Gastrocnemius medialis (tissue), 4 donors: ENCODE measurements at regions not wholly inside any gene's neighbourhood (a gene's known extent, or its start where the extent isn't known, plus 50 kb on each side); places are given as distances from the start of the nearest gene placed in this dataset.

Experiments
- ATAC-seq, 2 donors: fragments of 150-250 bp; one replicate each; pipeline ENCODE4 v1.9.1; 2016
- DNase-seq, 2 donors: peaks; one replicate each; pipeline ENCODE4 v3.0.0-alpha.2; 2019
- H3K27ac ChIP-seq, 4 donors: fragments of 200-600 bp; sonication (generic); 1 replicate in 1 of 4; 2 replicates in 3 of 4; pipeline ENCODE4 v1.5.1; 2016 to 2018; ENCODE audit warnings: mild to moderate bottlenecking in 2 of 4, moderate library complexity in 1 of 4
- H3K27me3 ChIP-seq, 3 donors: fragments of 200-600 bp; sonication (generic) in 2 of 3; 1 replicate in 1 of 3; 2 replicates in 2 of 3; pipeline versions ENCODE4 v1.5.1 to v1.6.0; 2016 to 2019; ENCODE audit warnings: mild to moderate bottlenecking in 1 of 3, moderate library complexity in 1 of 3
- H3K36me3 ChIP-seq, 2 donors: fragments of 200-600 bp; sonication (generic) in 1 of 2; one replicate each; pipeline ENCODE4 v1.5.1; 2017 to 2018
- H3K4me1 ChIP-seq, 2 donors: fragments of 200-600 bp; sonication (generic) in 1 of 2; one replicate each; pipeline ENCODE4 v1.5.1; 2016 to 2017; ENCODE audit warnings: mild to moderate bottlenecking in 2 of 2
- H3K4me3 ChIP-seq, 4 donors: fragments of 200-600 bp; sonication (generic) in 3 of 4; 1 replicate in 1 of 4; 2 replicates in 3 of 4; pipeline ENCODE4 v1.5.1; 2016 to 2019; ENCODE audit warnings: mild to moderate bottlenecking in 2 of 4
- H3K9me3 ChIP-seq, 3 donors: fragments of 200-600 bp; sonication (generic) in 2 of 3; 1 replicate in 1 of 3; 2 replicates in 2 of 3; pipeline ENCODE4 v1.5.1; 2016 to 2019
- CTCF ChIP-seq, 5 experiments: fragments of 450-650 bp in 3 of 5; fragments of 200-600 bp in 2 of 5; sonication (generic) in 2 of 5; IDR thresholded peaks in 4 of 5; conservative IDR thresholded peaks in 1 of 5; 1 replicate in 4 of 5; 2 replicates in 1 of 5; pipeline ENCODE4 v1.5.1; 2016 to 2019; ENCODE audit warnings: antibody characterized with exemption in 5 of 5, mild to moderate bottlenecking in 3 of 5, moderate library complexity in 3 of 5
- POLR2A ChIP-seq, 2 donors: fragments of 450-650 bp; IDR thresholded peaks; one replicate each; pipeline ENCODE4 v1.6.1; 2017; ENCODE audit warnings: antibody characterized with exemption in 2 of 2, mild to moderate bottlenecking in 2 of 2, moderate library complexity in 2 of 2
- in situ Hi-C, 4 donors: fragments of 200-750 bp; cut with MboI; loops; one replicate each; pipeline versions ENCODE4 v1.15.0 to v1.8.0; 2017; ENCODE audit warnings: low sequenced_read_pairs in 4 of 4
- intact Hi-C: fragments of 100-400 bp; cut with DNase I; formaldehyde crosslinking; loops from one replicate; pipeline ENCODE4 v1.15.1; 2023; ENCODE audit warnings: low total_unique reads

- no peaks in the 10 kb centered on the region for H3K36me3 ChIP-seq
- H3K4me3 ChIP-seq, result no peak overlapping the region
- DNase-seq, result no peak
- no peaks in the 10 kb centered on the region for H3K4me1 ChIP-seq
- in situ Hi-C loops, result no loop called here
- no peaks in the 10 kb centered on the region for H3K27me3 ChIP-seq
- ATAC-seq, result no peak
- H3K27ac ChIP-seq, result no peak overlapping the region
- no peaks in the 10 kb centered on the region for H3K9me3 ChIP-seq
- intact Hi-C loops, result no loop called here
- TF ChIP-seq CTCF (IDR thresholded peaks at IDR 0.05 in 4 of 5, conservative IDR thresholded peaks at IDR 0.05 in 1 of 5) (no peak), POLR2A (IDR thresholded peaks at IDR 0.05) (no peak)
These were observed 229.8 kb upstream of the LDB2 start for GRCh38 chr4:17128268-17128667.

GRCh38 chr4:17126321-17126966 lies 228.0 kb upstream of the LDB2 start:
- intact Hi-C loops, result no loop called here

DNA sequence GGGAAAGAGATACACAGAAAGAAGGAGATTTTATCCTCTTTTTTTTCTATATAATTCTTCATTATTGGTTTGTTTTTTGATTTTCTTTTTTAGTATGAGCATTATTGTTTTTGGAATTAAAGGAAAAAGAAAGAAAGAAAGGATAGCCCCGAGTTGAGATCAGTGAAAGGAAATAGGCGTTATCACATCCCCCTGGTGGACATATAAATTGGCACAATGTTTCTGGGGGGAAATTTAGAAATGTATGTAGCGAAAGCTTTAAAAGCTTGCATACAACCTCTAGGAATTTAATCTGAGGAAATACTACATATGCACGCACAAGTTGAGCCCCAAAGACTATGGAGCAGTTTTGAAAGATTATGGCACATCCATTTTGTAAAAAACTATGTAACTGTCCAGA lies 226.3 kb upstream of the LDB2 start:
- Histone ChIP-seq H3K27me3 (no peaks in the 10 kb centered on the region), H3K36me3 (no peaks in the 10 kb centered on the region), H3K27ac (no peak overlapping the region), H3K4me3 (no peak overlapping the region), H3K9me3 (no peaks in the 10 kb centered on the region), H3K4me1 (no peaks in the 10 kb centered on the region)
- ATAC-seq (no peak), DNase-seq (no peak)
- TF ChIP-seq POLR2A (IDR thresholded peaks at IDR 0.05) (no peak), CTCF (IDR thresholded peaks at IDR 0.05 in 4 of 5, conservative IDR thresholded peaks at IDR 0.05 in 1 of 5) (no peak)
- in situ Hi-C loops (no loop called here), intact Hi-C loops (no loop called here)

More at GRCh38 chr4:17126321-17126966, 228.0 kb upstream of the LDB2 start:
- Histone ChIP-seq H3K4me1 (no peaks in the 10 kb centered on the region), H3K27ac (no peak overlapping the region), H3K4me3 (no peak overlapping the region), H3K9me3 (no peaks in the 10 kb centered on the region), H3K27me3 (no peaks in the 10 kb centered on the region), H3K36me3 (no peaks in the 10 kb centered on the region)
- ATAC-seq, result no peak
- no peak for DNase-seq
- no peak for TF ChIP-seq CTCF (IDR thresholded peaks at IDR 0.05 in 4 of 5, conservative IDR thresholded peaks at IDR 0.05 in 1 of 5)
- no peak for TF ChIP-seq POLR2A (IDR thresholded peaks at IDR 0.05)
- in situ Hi-C loops, result no loop called here

- in situ Hi-C loops (no loop called here), intact Hi-C loops (no loop called here)
- no peak overlapping the region for H3K27ac ChIP-seq
- no peaks in the 10 kb centered on the region for H3K4me1 ChIP-seq
- H3K9me3 ChIP-seq, result no peaks in the 10 kb centered on the region
- no peaks in the 10 kb centered on the region for H3K36me3 ChIP-seq
- DNase-seq (no peak), ATAC-seq (no peak)
- no peak overlapping the region for H3K4me3 ChIP-seq
- no peaks in the 10 kb centered on the region for H3K27me3 ChIP-seq
- TF ChIP-seq POLR2A (IDR thresholded peaks at IDR 0.05) (no peak), CTCF (IDR thresholded peaks at IDR 0.05 in 4 of 5, conservative IDR thresholded peaks at IDR 0.05 in 1 of 5) (no peak)
These were observed 222.3 kb upstream of the LDB2 start for GRCh38 chr4:17120761-17121160.

- no peaks in the 10 kb centered on the region for H3K9me3 ChIP-seq
- TF ChIP-seq POLR2A (IDR thresholded peaks at IDR 0.05) (no peak), CTCF (IDR thresholded peaks at IDR 0.05 in 4 of 5, conservative IDR thresholded peaks at IDR 0.05 in 1 of 5) (no peak)
- in situ Hi-C loops, result no loop called here
These were observed 219.3 kb upstream of the LDB2 start for GRCh38 chr4:17117746-17118145.

More at GRCh38 chr4:17117746-17118145, 219.3 kb upstream of the LDB2 start:
- Histone ChIP-seq H3K27me3 (no peaks in the 10 kb centered on the region), H3K4me3 (no peak overlapping the region), H3K27ac (no peak overlapping the region), H3K36me3 (no peaks in the 10 kb centered on the region), H3K4me1 (no peaks in the 10 kb centered on the region)
- intact Hi-C loops, result no loop called here
- ATAC-seq (no peak), DNase-seq (no peak)
